ENCODE measurements at regions not wholly inside any gene's neighbourhood (a gene's known extent, or its start where the extent isn't known, plus 50 kb on each side); places are given as distances from the start of the nearest gene placed in this dataset.

GRCh38 chr22:48541401-48542098 lies 1286.1 kb downstream of the BRD1 start:
- no peak overlapping the region for H3K4me2 ChIP-seq (ENCODE audit: low read depth, low read length, poor library complexity, severe bottlenecking)
- H4K20me1 ChIP-seq (ENCODE audit: insufficient read depth, low read length, poor library complexity, severe bottlenecking), result no peaks in the 10 kb centered on the region
- H3K9ac ChIP-seq (ENCODE audit: low read depth, low read length, poor library complexity, severe bottlenecking), result no peak overlapping the region
- no peaks in the 10 kb centered on the region for H3K27me3 ChIP-seq (ENCODE audit: insufficient read depth, low read length, poor library complexity, severe bottlenecking)
- H3K4me3 ChIP-seq (ENCODE audit: low read length, poor library complexity, severe bottlenecking), result no peak overlapping the region
- H2AFZ ChIP-seq (ENCODE audit: low read length), result no peak overlapping the region
- H3K79me2 ChIP-seq (ENCODE audit: insufficient read depth, low read length), result no peaks in the 10 kb centered on the region
- no peaks in the 10 kb centered on the region for H3K36me3 ChIP-seq (ENCODE audit: insufficient read depth, low read length)
- no peaks in the 10 kb centered on the region for H3K4me1 ChIP-seq (ENCODE audit: insufficient read depth, low read length, poor library complexity, severe bottlenecking)
- no peaks in the 10 kb centered on the region; the same call in 1 of the 2 replicates for H3K9me3 ChIP-seq (ENCODE audit: insufficient read depth, low read depth, low read length)
- TF ChIP-seq EZH2phosphoT487 (IDR thresholded peaks at IDR 0.05; ENCODE audit: borderline replicate concordance) (no peak), CTCF (conservative IDR thresholded peaks at IDR 0.05; ENCODE audit: low read length) (no peak)
- H3F3A ChIP-seq (ENCODE audit: low read depth), result no peaks in the 10 kb centered on the region
- H3K9me2 ChIP-seq (replicated peaks; ENCODE audit: low read depth, low read length), result no peaks in the 10 kb centered on the region

- Histone ChIP-seq H3K9ac (ENCODE audit: low read depth, low read length, poor library complexity, severe bottlenecking) (no peak overlapping the region), H4K20me1 (ENCODE audit: insufficient read depth, low read length, poor library complexity, severe bottlenecking) (no peaks in the 10 kb centered on the region), H3K4me2 (ENCODE audit: low read depth, low read length, poor library complexity, severe bottlenecking) (no peak overlapping the region), H3K4me3 (ENCODE audit: low read length, poor library complexity, severe bottlenecking) (no peak overlapping the region), H3K9me2 (replicated peaks; ENCODE audit: low read depth, low read length) (no peaks in the 10 kb centered on the region), H3K79me2 (ENCODE audit: insufficient read depth, low read length) (no peaks in the 10 kb centered on the region), H2AFZ (ENCODE audit: low read length) (no peak overlapping the region), H3F3A (ENCODE audit: low read depth) (no peaks in the 10 kb centered on the region), H3K4me1 (ENCODE audit: insufficient read depth, low read length, poor library complexity, severe bottlenecking) (no peaks in the 10 kb centered on the region), H3K9me3 (ENCODE audit: insufficient read depth, low read depth, low read length) (no peaks in the 10 kb centered on the region; the same call in 1 of the 2 replicates), H3K27me3 (ENCODE audit: insufficient read depth, low read length, poor library complexity, severe bottlenecking) (no peaks in the 10 kb centered on the region), H3K36me3 (ENCODE audit: insufficient read depth, low read length) (no peaks in the 10 kb centered on the region)
- TF ChIP-seq CTCF (conservative IDR thresholded peaks at IDR 0.05; ENCODE audit: low read length), result no peak
- no peak for TF ChIP-seq EZH2phosphoT487 (IDR thresholded peaks at IDR 0.05; ENCODE audit: borderline replicate concordance)
Measured at GRCh38 chr22:48539261-48539660, 1288.4 kb downstream of the BRD1 start.

DNA sequence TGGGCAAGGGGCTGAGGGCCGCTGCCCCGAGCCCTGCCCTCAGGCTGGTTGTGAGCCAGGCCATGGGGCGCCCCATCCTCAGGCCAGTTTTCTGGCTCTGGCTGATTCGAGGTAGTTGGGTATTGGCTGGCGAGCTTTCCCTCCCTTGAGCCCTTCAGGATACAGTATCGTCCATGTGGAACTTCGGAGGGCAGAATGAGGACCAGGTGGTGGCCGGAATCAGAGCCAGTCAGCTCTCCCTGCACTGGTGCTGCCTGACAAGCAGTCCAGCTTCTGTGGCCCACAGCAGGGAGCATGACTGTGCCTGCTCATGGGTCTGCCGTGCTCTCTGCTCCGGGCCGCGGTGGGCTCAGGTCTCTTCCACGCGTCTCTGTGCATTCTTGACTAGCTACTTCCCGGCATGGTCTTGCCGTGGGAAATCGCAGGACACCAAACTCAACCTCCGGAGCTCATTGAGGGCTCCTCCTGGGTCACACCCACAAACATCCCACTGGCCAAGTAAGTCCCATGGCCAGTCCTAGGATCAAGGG lies 1289.3 kb downstream of the BRD1 start:
- Histone ChIP-seq H3K9me2 (replicated peaks; ENCODE audit: low read depth, low read length) (no peaks in the 10 kb centered on the region), H3K9ac (ENCODE audit: low read depth, low read length, poor library complexity, severe bottlenecking) (no peak overlapping the region), H3K9me3 (ENCODE audit: insufficient read depth, low read depth, low read length) (no peaks in the 10 kb centered on the region; the same call in 1 of the 2 replicates), H3K4me2 (ENCODE audit: low read depth, low read length, poor library complexity, severe bottlenecking) (no peak overlapping the region), H3K4me1 (ENCODE audit: insufficient read depth, low read length, poor library complexity, severe bottlenecking) (no peaks in the 10 kb centered on the region), H2AFZ (ENCODE audit: low read length) (no peak overlapping the region), H3K36me3 (ENCODE audit: insufficient read depth, low read length) (no peaks in the 10 kb centered on the region), H3K27me3 (ENCODE audit: insufficient read depth, low read length, poor library complexity, severe bottlenecking) (no peaks in the 10 kb centered on the region), H3K4me3 (ENCODE audit: low read length, poor library complexity, severe bottlenecking) (no peak overlapping the region), H3K79me2 (ENCODE audit: insufficient read depth, low read length) (no peaks in the 10 kb centered on the region), H4K20me1 (ENCODE audit: insufficient read depth, low read length, poor library complexity, severe bottlenecking) (no peaks in the 10 kb centered on the region), H3F3A (ENCODE audit: low read depth) (no peaks in the 10 kb centered on the region)
- TF ChIP-seq CTCF (conservative IDR thresholded peaks at IDR 0.05; ENCODE audit: low read length) (no peak), EZH2phosphoT487 (IDR thresholded peaks at IDR 0.05; ENCODE audit: borderline replicate concordance) (no peak)
